Uterus (tissue), 2 donors: ENCODE measurements at regions not wholly inside any gene's neighbourhood (a gene's known extent, or its start where the extent isn't known, plus 50 kb on each side); places are given as distances from the start of the nearest gene placed in this dataset.

Source experiments
- POLR2A ChIP-seq, 2 donors: fragments of 450-650 bp; IDR thresholded peaks; one replicate each; pipeline ENCODE4 v1.6.1; 2016; ENCODE audit warnings: antibody characterized with exemption in 2 of 2, mild to moderate bottlenecking in 1 of 2, moderate library complexity in 1 of 2
- TF ChIP-seq, protein P1 (sequence below), 4 experiments: fragments of 200-600 bp in 2 of 4; fragments of 450-650 bp in 2 of 4; sonication (generic) in 2 of 4; IDR thresholded peaks; one replicate each; pipeline ENCODE4 v1.5.1; 2016 to 2019; ENCODE audit warnings: antibody characterized with exemption in 4 of 4, mild to moderate bottlenecking in 2 of 4, moderate library complexity in 1 of 4

DNA sequence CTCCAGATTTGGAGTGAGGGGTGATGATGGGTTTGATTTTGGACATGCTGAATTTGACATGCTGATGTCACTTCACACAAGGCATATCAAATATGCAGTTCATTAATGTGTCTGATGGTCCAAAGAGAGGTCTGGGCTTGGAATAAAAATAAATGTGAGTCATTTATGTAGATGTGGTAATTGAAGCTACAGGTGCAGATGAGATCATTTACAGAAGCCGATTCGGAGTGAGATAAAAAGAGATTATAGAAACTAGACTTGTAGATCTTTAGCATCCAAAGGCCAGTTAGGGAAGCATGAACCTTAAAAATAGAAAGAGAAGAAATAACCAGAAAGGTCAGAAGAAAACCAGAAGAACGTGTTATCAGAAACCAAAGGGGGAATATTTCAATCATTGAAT lies 350.9 kb upstream of the ZP4 start:
- no peak for TF ChIP-seq POLR2A (IDR thresholded peaks at IDR 0.05)
- TF ChIP-seq, protein P1, sequence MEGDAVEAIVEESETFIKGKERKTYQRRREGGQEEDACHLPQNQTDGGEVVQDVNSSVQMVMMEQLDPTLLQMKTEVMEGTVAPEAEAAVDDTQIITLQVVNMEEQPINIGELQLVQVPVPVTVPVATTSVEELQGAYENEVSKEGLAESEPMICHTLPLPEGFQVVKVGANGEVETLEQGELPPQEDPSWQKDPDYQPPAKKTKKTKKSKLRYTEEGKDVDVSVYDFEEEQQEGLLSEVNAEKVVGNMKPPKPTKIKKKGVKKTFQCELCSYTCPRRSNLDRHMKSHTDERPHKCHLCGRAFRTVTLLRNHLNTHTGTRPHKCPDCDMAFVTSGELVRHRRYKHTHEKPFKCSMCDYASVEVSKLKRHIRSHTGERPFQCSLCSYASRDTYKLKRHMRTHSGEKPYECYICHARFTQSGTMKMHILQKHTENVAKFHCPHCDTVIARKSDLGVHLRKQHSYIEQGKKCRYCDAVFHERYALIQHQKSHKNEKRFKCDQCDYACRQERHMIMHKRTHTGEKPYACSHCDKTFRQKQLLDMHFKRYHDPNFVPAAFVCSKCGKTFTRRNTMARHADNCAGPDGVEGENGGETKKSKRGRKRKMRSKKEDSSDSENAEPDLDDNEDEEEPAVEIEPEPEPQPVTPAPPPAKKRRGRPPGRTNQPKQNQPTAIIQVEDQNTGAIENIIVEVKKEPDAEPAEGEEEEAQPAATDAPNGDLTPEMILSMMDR (IDR thresholded peaks at IDR 0.05): no peak
